CD4-positive, alpha-beta T cell treated with Interleukin-6 at 100 ng/mL for 8 hours (primary cell): ENCODE measurements at regions not wholly inside any gene's neighbourhood (a gene's known extent, or its start where the extent isn't known, plus 50 kb on each side); places are given as distances from the start of the nearest gene placed in this dataset.
A peak's percentile ranks its signal among the peaks of the same experiment; 100 is the strongest.

Experiments
- DNase-seq: peaks from one replicate; pipeline ENCODE4 v3.0.0-alpha.2; 2020; ENCODE audit warnings: mixed read lengths, low spot score

GRCh38 chr13:22061371-22061805, 390.5 kb downstream of the FGF9 start:
- peak; percentile 59 for DNase-seq

GRCh38 chr13:22061806-22062391, 391.0 kb downstream of the FGF9 start:
- peak; percentile 61 for DNase-seq

GRCh38 chr13:22062478-22063205, 391.8 kb downstream of the FGF9 start:
- no peak for DNase-seq

- DNase-seq, result no peak
These were observed 392.7 kb downstream of the FGF9 start for GRCh38 chr13:22063416-22064124.

- DNase-seq, result no peak
These were observed 394.2 kb downstream of the FGF9 start for GRCh38 chr13:22064854-22065620.

GRCh38 chr13:22073718-22074117, 402.8 kb downstream of the FGF9 start:
- DNase-seq, result no peak

- DNase-seq, result no peak
These were observed 403.5 kb downstream of the FGF9 start for GRCh38 chr13:22074403-22074802.

GRCh38 chr13:22076658-22077057, 405.8 kb downstream of the FGF9 start:
- no peak for DNase-seq

- no peak for DNase-seq
These were observed 406.4 kb downstream of the FGF9 start for GRCh38 chr13:22077205-22077683.

GRCh38 chr13:22077764-22078163, 406.9 kb downstream of the FGF9 start:
- no peak for DNase-seq

- DNase-seq, result no peak
These were observed 409.1 kb downstream of the FGF9 start for GRCh38 chr13:22079961-22080360.

- DNase-seq, result no peak
These were observed 410.0 kb downstream of the FGF9 start for GRCh38 chr13:22080832-22081231.

GRCh38 chr13:22081430-22081829, 410.6 kb downstream of the FGF9 start:
- DNase-seq, result no peak

- no peak for DNase-seq
These were observed 411.2 kb downstream of the FGF9 start for GRCh38 chr13:22082030-22082429.

GRCh38 chr13:22082437-22083100, 411.7 kb downstream of the FGF9 start:
- DNase-seq, result no peak

- DNase-seq, result no peak
These were observed 414.1 kb downstream of the FGF9 start for GRCh38 chr13:22085001-22085400.

- no peak for DNase-seq
These were observed 415.9 kb downstream of the FGF9 start for GRCh38 chr13:22086597-22087330.

- no peak for DNase-seq
These were observed 419.2 kb downstream of the FGF9 start for GRCh38 chr13:22090106-22090505.

GRCh38 chr13:22091222-22091970, 420.5 kb downstream of the FGF9 start:
- no peak for DNase-seq

- no peak for DNase-seq
These were observed 421.1 kb downstream of the FGF9 start for GRCh38 chr13:22091971-22092300.
